MCF 10A (cell line): ENCODE measurements at regions not wholly inside any gene's neighbourhood (a gene's known extent, or its start where the extent isn't known, plus 50 kb on each side); places are given as distances from the start of the nearest gene placed in this dataset.

ENCODE experiments used
- BruUV-seq: library from RNA; stranded (reverse); fragments of 400-500 nt; replicated peaks from 2 replicates; lab custom pipeline; 2021; lab: Mats Ljungman, UMichigan
- CTCF ChIA-PET: fragments of 300-600 bp; sonication (Branson Sonifier 250); formaldehyde crosslinking; extraction: SDS; loops from one replicate; lab custom pipeline; 2021; ENCODE audit warnings: antibody characterized with exemption, inconsistent platforms; lab: Yijun Ruan, JAX
- POLR2A ChIA-PET: fragments of 300-600, 350-650 bp; sonication (Branson Sonifier 250); formaldehyde crosslinking; extraction: SDS; loops from one replicate; lab custom pipeline; 2020; ENCODE audit warnings: antibody characterized with exemption, inconsistent platforms; lab: Yijun Ruan, JAX
- DNase-seq: peaks from one replicate; pipeline ENCODE4 v3.0.0-alpha.2; 2018; ENCODE audit not compliant: unreplicated experiment
- H3K27ac Mint-ChIP-seq: one replicate; pipeline ENCODE4 v1.8.0; 2022; ENCODE audit warnings: mild to moderate bottlenecking, low read depth, mixed read lengths; ENCODE audit not compliant: unreplicated experiment
- H3K27me3 Mint-ChIP-seq: one replicate; pipeline ENCODE4 v1.8.0; 2022; ENCODE audit warnings: mixed read lengths; ENCODE audit not compliant: insufficient read depth, unreplicated experiment
- H3K36me3 Mint-ChIP-seq: one replicate; pipeline ENCODE4 v1.8.0; 2022; ENCODE audit warnings: mild to moderate bottlenecking, moderate library complexity, mixed read lengths; ENCODE audit not compliant: insufficient read depth, unreplicated experiment
- H3K4me1 Mint-ChIP-seq: one replicate; pipeline ENCODE4 v1.8.0; 2022; ENCODE audit warnings: mixed read lengths; ENCODE audit not compliant: insufficient read depth, unreplicated experiment
- H3K4me3 Mint-ChIP-seq: one replicate; pipeline ENCODE4 v1.8.0; 2022; ENCODE audit warnings: mild to moderate bottlenecking, moderate library complexity, mixed read lengths; ENCODE audit not compliant: unreplicated experiment
- H3K9me3 Mint-ChIP-seq: one replicate; pipeline ENCODE4 v1.8.0; 2022; ENCODE audit warnings: mixed read lengths; ENCODE audit not compliant: unreplicated experiment
- intact Hi-C: fragments of 100-400 bp; cut with micrococcal nuclease; formaldehyde crosslinking; loops from 2 replicates; pipeline ENCODE4 v1.14.1; 2022
- TF ChIP-seq, protein P1 (sequence below): fragments of 200-600 bp; IDR thresholded peaks from one replicate; pipeline ENCODE4 v1.8.0; 2022; ENCODE audit warnings: antibody characterized with exemption, mild to moderate bottlenecking; ENCODE audit not compliant: unreplicated experiment

DNA sequence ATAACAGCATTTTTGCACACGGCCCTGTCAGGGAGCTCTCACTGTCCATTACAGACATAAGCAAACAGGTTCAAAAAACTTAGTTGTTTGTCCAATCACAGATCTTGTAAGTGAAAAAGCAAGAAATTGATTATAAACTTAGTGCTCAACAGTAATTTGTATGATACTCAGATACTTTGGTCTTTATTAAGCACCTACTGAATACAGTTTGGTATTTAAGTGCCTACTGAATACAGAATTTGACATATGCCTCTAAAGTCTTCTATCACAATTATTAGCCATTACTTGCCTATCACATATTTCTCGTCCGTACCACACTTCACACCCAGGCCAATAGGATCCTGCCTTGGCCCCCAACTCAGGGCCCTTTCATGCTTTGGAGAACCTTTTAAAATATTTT is 283.1 kb downstream of the SUCLG1 start:
- no peaks in the 10 kb centered on the region for H3K9me3 Mint-ChIP-seq
- H3K4me3 Mint-ChIP-seq = no peak overlapping the region
- no TSS peak for BruUV-seq
- no peaks in the 10 kb centered on the region for H3K36me3 Mint-ChIP-seq
- H3K4me1 Mint-ChIP-seq = no peaks in the 10 kb centered on the region
- no peaks in the 10 kb centered on the region for H3K27me3 Mint-ChIP-seq
- intact Hi-C loops = no loop called here
- no peak overlapping the region for H3K27ac Mint-ChIP-seq
- TF ChIP-seq, protein P1, sequence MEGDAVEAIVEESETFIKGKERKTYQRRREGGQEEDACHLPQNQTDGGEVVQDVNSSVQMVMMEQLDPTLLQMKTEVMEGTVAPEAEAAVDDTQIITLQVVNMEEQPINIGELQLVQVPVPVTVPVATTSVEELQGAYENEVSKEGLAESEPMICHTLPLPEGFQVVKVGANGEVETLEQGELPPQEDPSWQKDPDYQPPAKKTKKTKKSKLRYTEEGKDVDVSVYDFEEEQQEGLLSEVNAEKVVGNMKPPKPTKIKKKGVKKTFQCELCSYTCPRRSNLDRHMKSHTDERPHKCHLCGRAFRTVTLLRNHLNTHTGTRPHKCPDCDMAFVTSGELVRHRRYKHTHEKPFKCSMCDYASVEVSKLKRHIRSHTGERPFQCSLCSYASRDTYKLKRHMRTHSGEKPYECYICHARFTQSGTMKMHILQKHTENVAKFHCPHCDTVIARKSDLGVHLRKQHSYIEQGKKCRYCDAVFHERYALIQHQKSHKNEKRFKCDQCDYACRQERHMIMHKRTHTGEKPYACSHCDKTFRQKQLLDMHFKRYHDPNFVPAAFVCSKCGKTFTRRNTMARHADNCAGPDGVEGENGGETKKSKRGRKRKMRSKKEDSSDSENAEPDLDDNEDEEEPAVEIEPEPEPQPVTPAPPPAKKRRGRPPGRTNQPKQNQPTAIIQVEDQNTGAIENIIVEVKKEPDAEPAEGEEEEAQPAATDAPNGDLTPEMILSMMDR = no peak
- ChIA-PET CTCF (no interaction called here), POLR2A (no interaction called here)
- DNase-seq = no peak

DNA sequence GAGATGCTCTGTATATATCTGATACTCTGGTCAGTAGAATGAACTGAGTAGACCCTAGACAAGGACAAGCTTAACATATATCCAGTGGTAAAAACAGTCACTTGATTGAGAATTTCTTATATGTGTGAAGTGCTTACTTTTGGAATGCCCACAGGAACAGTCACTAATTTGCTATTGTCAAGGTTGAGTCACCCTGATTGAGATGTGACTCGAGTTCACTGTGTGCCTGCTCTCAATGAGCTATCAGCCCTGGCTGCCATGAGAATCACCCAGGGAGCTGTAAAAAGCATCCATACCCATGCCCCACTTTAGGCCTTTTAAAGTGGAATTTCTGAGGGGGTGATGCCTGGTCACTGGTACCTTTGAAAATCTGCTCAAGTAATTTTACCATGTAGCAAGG is 283.7 kb downstream of the SUCLG1 start:
- Mint-ChIP-seq H3K27ac (no peak overlapping the region), H3K4me1 (no peaks in the 10 kb centered on the region), H3K36me3 (no peaks in the 10 kb centered on the region), H3K4me3 (no peak overlapping the region), H3K27me3 (no peaks in the 10 kb centered on the region), H3K9me3 (no peaks in the 10 kb centered on the region)
- no peak for DNase-seq
- TF ChIP-seq, protein P1 = no peak
- BruUV-seq = no TSS peak
- CTCF ChIA-PET = interaction anchor here (0.6 to 0.7 kb wide), 2 partner anchors 87 to 397 kb away, joined by 3 read pairs; no protein-coding TSS in a partner anchor
- intact Hi-C loops = no loop called here
- POLR2A ChIA-PET = no interaction called here

DNA sequence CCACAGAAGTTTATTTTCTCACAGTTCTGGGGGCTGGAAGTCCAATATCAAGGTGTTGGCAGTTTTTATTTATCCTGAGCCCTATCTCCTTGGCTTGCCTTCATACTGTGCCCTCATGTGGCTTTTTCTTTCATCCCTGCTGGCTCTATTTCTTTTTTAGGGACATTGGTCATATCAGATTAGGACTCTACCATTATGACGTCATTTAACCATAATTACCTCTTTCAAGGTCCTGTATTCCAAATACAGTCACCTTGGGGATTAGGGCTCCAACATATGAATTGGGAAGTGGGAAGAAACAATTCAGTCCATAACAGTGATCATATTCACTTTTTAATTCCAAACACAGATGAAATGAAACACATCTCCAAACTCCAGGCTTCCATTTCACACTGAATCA is 286.0 kb downstream of the SUCLG1 start:
- Mint-ChIP-seq H3K36me3 (no peaks in the 10 kb centered on the region), H3K27me3 (no peaks in the 10 kb centered on the region), H3K9me3 (peaks cover 7% of the 10 kb centered on the region), H3K27ac (no peak overlapping the region), H3K4me1 (no peaks in the 10 kb centered on the region), H3K4me3 (no peak overlapping the region)
- intact Hi-C loops = no loop called here
- ChIA-PET POLR2A (no interaction called here), CTCF (no interaction called here)
- no peak for DNase-seq
- TF ChIP-seq, protein P1 = no peak
- BruUV-seq = no TSS peak

DNA sequence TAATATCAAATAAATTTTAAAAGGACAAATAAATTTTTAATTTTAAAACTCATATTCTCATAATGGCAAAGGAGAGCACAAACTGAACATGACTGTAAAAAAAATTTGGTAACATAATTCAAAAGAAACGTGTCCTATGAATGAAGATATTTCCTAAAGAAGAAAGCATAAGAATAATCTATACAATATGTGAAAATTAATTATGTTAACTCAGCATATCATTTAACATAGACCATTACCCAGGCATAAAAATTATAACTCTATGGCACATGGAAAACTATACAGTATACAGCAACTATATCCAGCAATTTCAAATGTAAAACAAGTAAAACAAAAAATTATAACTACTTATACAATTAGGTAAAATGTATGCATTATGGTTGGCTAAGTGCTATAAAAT is 288.1 kb downstream of the SUCLG1 start:
- H3K27me3 Mint-ChIP-seq = no peaks in the 10 kb centered on the region
- no TSS peak for BruUV-seq

More for the DNA sequence above, 288.1 kb downstream of the SUCLG1 start:
- TF ChIP-seq, protein P1 = no peak
- no peak for DNase-seq
- Mint-ChIP-seq H3K4me3 (no peak overlapping the region), H3K9me3 (peaks cover 7% of the 10 kb centered on the region), H3K27ac (no peak overlapping the region), H3K4me1 (no peaks in the 10 kb centered on the region), H3K36me3 (no peaks in the 10 kb centered on the region)
- CTCF ChIA-PET = no interaction called here
- intact Hi-C loops = no loop called here
- POLR2A ChIA-PET = no interaction called here
